ENCODE measurements at regions not wholly inside any gene's neighbourhood (a gene's known extent, or its start where the extent isn't known, plus 50 kb on each side); places are given as distances from the start of the nearest gene placed in this dataset.

DNA sequence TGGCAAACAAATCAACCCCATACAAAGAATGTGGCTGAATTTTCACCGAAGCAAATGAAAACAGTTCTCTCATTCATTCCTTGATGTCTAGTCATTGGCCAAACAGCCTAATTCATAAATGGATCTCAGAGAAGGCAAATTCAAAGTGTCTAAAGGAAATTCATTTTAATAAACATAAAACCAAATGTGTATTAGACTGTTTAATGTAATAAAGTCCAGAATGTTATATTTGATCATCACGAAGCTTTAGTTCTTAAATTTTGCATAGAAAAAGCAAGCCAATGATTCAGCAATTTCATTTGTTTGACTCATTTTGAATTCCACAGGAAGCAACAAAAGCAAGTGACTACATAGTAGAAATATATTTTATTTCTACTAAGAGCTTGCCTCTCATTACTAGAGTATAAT lies 379.2 kb upstream of the ADAMTS5 start:
- TF ChIP-seq, protein P1, sequence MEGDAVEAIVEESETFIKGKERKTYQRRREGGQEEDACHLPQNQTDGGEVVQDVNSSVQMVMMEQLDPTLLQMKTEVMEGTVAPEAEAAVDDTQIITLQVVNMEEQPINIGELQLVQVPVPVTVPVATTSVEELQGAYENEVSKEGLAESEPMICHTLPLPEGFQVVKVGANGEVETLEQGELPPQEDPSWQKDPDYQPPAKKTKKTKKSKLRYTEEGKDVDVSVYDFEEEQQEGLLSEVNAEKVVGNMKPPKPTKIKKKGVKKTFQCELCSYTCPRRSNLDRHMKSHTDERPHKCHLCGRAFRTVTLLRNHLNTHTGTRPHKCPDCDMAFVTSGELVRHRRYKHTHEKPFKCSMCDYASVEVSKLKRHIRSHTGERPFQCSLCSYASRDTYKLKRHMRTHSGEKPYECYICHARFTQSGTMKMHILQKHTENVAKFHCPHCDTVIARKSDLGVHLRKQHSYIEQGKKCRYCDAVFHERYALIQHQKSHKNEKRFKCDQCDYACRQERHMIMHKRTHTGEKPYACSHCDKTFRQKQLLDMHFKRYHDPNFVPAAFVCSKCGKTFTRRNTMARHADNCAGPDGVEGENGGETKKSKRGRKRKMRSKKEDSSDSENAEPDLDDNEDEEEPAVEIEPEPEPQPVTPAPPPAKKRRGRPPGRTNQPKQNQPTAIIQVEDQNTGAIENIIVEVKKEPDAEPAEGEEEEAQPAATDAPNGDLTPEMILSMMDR (IDR thresholded peaks at IDR 0.05) = no peak
- no peak for TF ChIP-seq POLR2AphosphoS5 (IDR thresholded peaks at IDR 0.05; ENCODE audit: insufficient read depth in 1 of 2, low read depth in 1 of 2)

All from vagina (tissue), 2 donors.